K562 (cell line): ENCODE measurements at regions not wholly inside any gene's neighbourhood (a gene's known extent, or its start where the extent isn't known, plus 50 kb on each side); places are given as distances from the start of the nearest gene placed in this dataset.

Experiments used
- ATAC-seq: fragments of 200-7000 bp; cut with Tn5 transposase; 3 replicates; pipeline ENCODE4 v1.9.1; 2020; ENCODE audit warnings: moderate library complexity
- BruUV-seq: library from RNA; stranded (reverse); fragments of 400-500 nt; replicated peaks from 2 replicates; lab custom pipeline; 2021; lab: Mats Ljungman, UMichigan
- CTCF ChIA-PET: fragments of 300-600 bp; formaldehyde crosslinking; extraction: SDS; loops from one replicate; lab custom pipeline; 2021; ENCODE audit warnings: low intra/inter-chr PET ratio; lab: Yijun Ruan, JAX
- POLR2A ChIA-PET: fragments of 300-600, 350-650 bp; sonication (Branson Sonifier 250); formaldehyde crosslinking; extraction: SDS; loops from one replicate; lab custom pipeline; 2021; ENCODE audit warnings: antibody characterized with exemption, inconsistent platforms; lab: Yijun Ruan, JAX
- DNase-seq, 4 experiments: peaks; one replicate each; pipeline versions ENCODE4 v3.0.0 to v3.0.0-alpha.2; 2011 to 2018; ENCODE audit warnings: low spot score in 3 of 4, mixed read lengths in 3 of 4; ENCODE audit errors: extremely low read depth in 1 of 4
- FAIRE-seq: peaks from 2 replicates; lab custom pipeline; 2011; peaks lifted over from hg19 to GRCh38; lab: Jason Lieb, UNC
- H2AFZ ChIP-seq: 2 replicates; pipeline ENCODE4 v1.6.0; 2011; ENCODE audit warnings: low read depth, low read length, control low read depth, inconsistent platforms
- H3K27ac ChIP-seq: fragments of 200-600 bp; 3 replicates; pipeline ENCODE4 v1.8.0; 2011; ENCODE audit warnings: low read depth, mild to moderate bottlenecking, control low read depth, inconsistent platforms, low read length, moderate library complexity, mixed read lengths; ENCODE audit errors: extremely low read depth
- H3K27me3 ChIP-seq, 2 experiments: fragments of 300-600 bp in 1 of 2; 2 replicates in 1 of 2; 3 replicates in 1 of 2; pipeline versions ENCODE4 v1.6.0 to v1.8.0; 2011; ENCODE audit warnings: inconsistent platforms in 2 of 2, low read length in 2 of 2, mild to moderate bottlenecking in 1 of 2, mixed read lengths in 1 of 2, moderate library complexity in 1 of 2; ENCODE audit not compliant: control insufficient read depth in 2 of 2, insufficient read depth in 2 of 2
- H3K36me3 ChIP-seq: fragments of 300-600 bp; 3 replicates; pipeline ENCODE4 v1.8.0; 2011; ENCODE audit warnings: mild to moderate bottlenecking, low read length, inconsistent platforms; ENCODE audit not compliant: control insufficient read depth, insufficient read depth
- H3K4me1 ChIP-seq, 2 experiments: fragments of 200-600 bp in 1 of 2; replicated peaks in 1 of 2; 2 replicates in 1 of 2; 3 replicates in 1 of 2; pipeline versions ENCODE4 v1.5.1 to v1.8.0; 2011; ENCODE audit warnings: inconsistent platforms in 2 of 2, low read length in 2 of 2, mild to moderate bottlenecking in 1 of 2, mixed read lengths in 1 of 2, moderate library complexity in 1 of 2; ENCODE audit not compliant: control insufficient read depth in 2 of 2, insufficient read depth in 2 of 2
- H3K4me2 ChIP-seq: 2 replicates; pipeline ENCODE4 v1.6.1; 2011; ENCODE audit warnings: low read length, control low read depth, inconsistent platforms, mixed read lengths; ENCODE audit not compliant: insufficient read depth
- H3K4me3 ChIP-seq: fragments of 200-600 bp; sonication (generic), shearing (Covaris generic); 2 replicates; pipeline ENCODE4 v1.5.1; 2016; ENCODE audit warnings: control low read depth, inconsistent platforms
- H3K79me2 ChIP-seq: fragments of 200-600 bp; 3 replicates; pipeline ENCODE4 v1.8.0; 2011; ENCODE audit warnings: low read length, inconsistent platforms; ENCODE audit not compliant: control insufficient read depth, insufficient read depth
- H3K9ac ChIP-seq, 2 experiments: 2 replicates each; pipeline versions ENCODE4 v1.6.0 to v1.6.1; 2011; ENCODE audit warnings: low read depth in 2 of 2, low read length in 2 of 2, control low read depth in 1 of 2, inconsistent platforms in 1 of 2, mild to moderate bottlenecking in 1 of 2, mixed read lengths in 1 of 2; ENCODE audit not compliant: insufficient read depth in 1 of 2
- H3K9me1 ChIP-seq: one replicate; pipeline ENCODE4 v1.6.0; 2011; ENCODE audit warnings: inconsistent platforms, mild to moderate bottlenecking, low read length, moderate library complexity; ENCODE audit not compliant: control insufficient read depth, insufficient read depth
- H3K9me3 ChIP-seq: replicated peaks from 2 replicates; pipeline ENCODE4 v1.5.1; 2011; ENCODE audit warnings: low read depth, low read length, inconsistent platforms; ENCODE audit not compliant: control insufficient read depth, insufficient read depth
- H4K20me1 ChIP-seq: replicated peaks from 2 replicates; pipeline ENCODE4 v1.6.1; 2011; ENCODE audit warnings: low read length, inconsistent platforms, mixed read lengths; ENCODE audit not compliant: control insufficient read depth, insufficient read depth
- CREBBP ChIP-seq: IDR thresholded peaks from one replicate; pipeline ENCODE4 v1.6.1; 2012; ENCODE audit warnings: low read depth, mild to moderate bottlenecking, control low read depth, inconsistent platforms, low read length
- FOXM1 ChIP-seq, 2 experiments: fragments of 450-650 bp in 1 of 2; sonication (generic) in 1 of 2; formaldehyde crosslinking in 1 of 2; IDR thresholded peaks; 2 replicates each; pipeline versions ENCODE4 v1.6.1 to v1.9.0; 2017 to 2022; ENCODE audit warnings: low read depth in 2 of 2, mild to moderate bottlenecking in 2 of 2, missing genetic modification reagents in 1 of 2, moderate library complexity in 1 of 2
- GABPB2 ChIP-seq: fragments of 250-450 bp; sonication (Bioruptor Pico); conservative IDR thresholded peaks from 2 replicates; pipeline ENCODE4 v1.5.1; 2021; ENCODE audit warnings: mild to moderate bottlenecking
- HOMEZ ChIP-seq: fragments of 250-450 bp; sonication (Bioruptor Pico); IDR thresholded peaks from 2 replicates; pipeline ENCODE4 v1.4.0; 2020; ENCODE audit warnings: mild to moderate bottlenecking, moderate library complexity
- NFATC3 ChIP-seq: fragments of 450-650 bp; IDR thresholded peaks from 2 replicates; pipeline ENCODE4 v1.6.1; 2017; ENCODE audit warnings: mild to moderate bottlenecking
- NFIC ChIP-seq: fragments of 450-650 bp; IDR thresholded peaks from 2 replicates; pipeline ENCODE4 v1.6.1; 2017; ENCODE audit warnings: mild to moderate bottlenecking, inconsistent platforms
- PURB ChIP-seq: sonication (generic); formaldehyde crosslinking; IDR thresholded peaks from 2 replicates; pipeline ENCODE4 v1.9.0; 2021; ENCODE audit warnings: low read depth, mild to moderate bottlenecking, missing genetic modification reagents
- RBM39 ChIP-seq: fragments of 200-400 bp; formaldehyde crosslinking; optimal IDR thresholded peaks from 2 replicates; pipeline ENCODE3; 2018; ENCODE audit warnings: low read depth, low read length
- RNF2 ChIP-seq: sonication (generic); IDR thresholded peaks from 2 replicates; pipeline ENCODE4 v1.6.1; 2016
- SIRT6 ChIP-seq: IDR thresholded peaks from one replicate; pipeline ENCODE4 v1.6.1; 2012; ENCODE audit warnings: low read depth, mild to moderate bottlenecking, control low read depth, inconsistent platforms, low read length, moderate library complexity
- ZBTB17 ChIP-seq: fragments of 450-650 bp; formaldehyde crosslinking; IDR thresholded peaks from 2 replicates; pipeline ENCODE4 v1.4.0; 2020; ENCODE audit warnings: mild to moderate bottlenecking
- ZNF586 ChIP-seq: fragments of 450-650 bp; formaldehyde crosslinking; conservative IDR thresholded peaks from 2 replicates; pipeline ENCODE4 v1.4.0; 2020; ENCODE audit warnings: mild to moderate bottlenecking, moderate library complexity
- WGBS: fragments of 100-300 bp; shearing (Covaris generic); methylation state at CpG from one replicate; pipeline ENCODE4 v1.1.6; 2016; ENCODE audit warnings: low coverage, mixed read lengths; ENCODE audit not compliant: insufficient coverage; ENCODE audit errors: missing lambda C conversion rate; 5-methylcytosine and 5-hydroxymethylcytosine counted together
- in situ Hi-C: fragments of 300-500 bp; cut with MboI; formaldehyde crosslinking; loops from 4 replicates; pipeline ENCODE4 v1.15.0; 2018; ENCODE audit warnings: inconsistent platforms, mixed read lengths
- intact Hi-C: fragments of 100-400 bp; cut with micrococcal nuclease; formaldehyde crosslinking; loops from 2 replicates; pipeline ENCODE4 v1.14.2; 2022
- TF ChIP-seq, protein P1 (sequence below): fragments of 250-450 bp; sonication (Bioruptor Pico); IDR thresholded peaks from 2 replicates; pipeline ENCODE4 v1.8.0; 2022; ENCODE audit warnings: moderate library complexity, mild to moderate bottlenecking, inconsistent platforms

GRCh38 chr22:49040754-49041467 is 786.8 kb downstream of the BRD1 start:
- Histone ChIP-seq H3K27me3 (peaks cover 0 to 9% of the 10 kb centered on the region in 2 experiments; a peak in 1 of 5 replicates), H2AFZ (no peak overlapping the region), H3K79me2 (no peaks in the 10 kb centered on the region), H4K20me1 (no peaks in the 10 kb centered on the region), H3K27ac (no peak overlapping the region), H3K9me1 (no peaks in the 10 kb centered on the region), H3K4me1 (no peaks in the 10 kb centered on the region), H3K9me3 (no peaks in the 10 kb centered on the region), H3K36me3 (no peaks in the 10 kb centered on the region), H3K4me2 (no peak overlapping the region)
- FAIRE-seq (no peak), ATAC-seq (no peak), DNase-seq (no peak)
- POLR2A ChIA-PET = no interaction called here
- BruUV-seq = no TSS peak
- TF ChIP-seq GABPB2 (no peak), RNF2 (no peak)
- TF ChIP-seq, all 486 proteins: peak for 0
- in situ Hi-C loops (loop anchor here (25.0 kb wide), 1 partner anchor 271 kb away; no protein-coding TSS in a partner anchor), intact Hi-C loops (loop anchor here (10.0 kb wide), 1 partner anchor 684 kb away; no protein-coding TSS in a partner anchor)
- no peak overlapping the region for H3K4me3 ChIP-seq
- WGBS = 3% methylated on average over 13 of the region's 20 CpGs
- H3K9ac ChIP-seq = no peak overlapping the region
- CTCF ChIA-PET = no interaction called here

- CTCF ChIA-PET = no interaction called here
- POLR2A ChIA-PET = interaction anchor here (0.5 kb wide), 1 partner anchor 23 kb away, joined by 4 read pairs; no protein-coding TSS in a partner anchor
- Histone ChIP-seq H4K20me1 (no peaks in the 10 kb centered on the region), H3K27me3 (peaks cover 0 to 9% of the 10 kb centered on the region in 2 experiments; a peak in 1 of 5 replicates), H2AFZ (no peak overlapping the region), H3K36me3 (no peaks in the 10 kb centered on the region), H3K4me1 (no peaks in the 10 kb centered on the region), H3K4me3 (no peak overlapping the region), H3K9me3 (no peaks in the 10 kb centered on the region), H3K9ac (no peak overlapping the region), H3K27ac (no peak overlapping the region), H3K9me1 (no peaks in the 10 kb centered on the region), H3K79me2 (no peaks in the 10 kb centered on the region), H3K4me2 (no peak overlapping the region)
- no TSS peak for BruUV-seq
- TF ChIP-seq FOXM1 (IDR thresholded peaks at IDR 0.05; ENCODE audit: low read depth) (no peak), FOXM1 (CRISPR knock-in tag; IDR thresholded peaks at IDR 0.05; ENCODE audit: low read depth) (no peak), RBM39 (no peak), ZNF586 (CRISPR knock-in tag) (no peak), HOMEZ (no peak), NFATC3 (no peak), ZBTB17 (CRISPR knock-in tag) (no peak), PURB (CRISPR knock-in tag) (no peak), CREBBP (no peak), SIRT6 (no peak), NFIC (no peak)
- TF ChIP-seq, protein P1, sequence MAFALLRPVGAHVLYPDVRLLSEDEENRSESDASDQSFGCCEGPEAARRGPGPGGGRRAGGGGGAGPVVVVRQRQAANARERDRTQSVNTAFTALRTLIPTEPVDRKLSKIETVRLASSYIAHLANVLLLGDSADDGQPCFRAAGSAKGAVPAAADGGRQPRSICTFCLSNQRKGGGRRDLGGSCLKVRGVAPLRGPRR (CRISPR knock-in tag) = no peak
- intact Hi-C loops = loop anchor here (10.0 kb wide), 1 partner anchor 685 kb away; no protein-coding TSS in a partner anchor
- DNase-seq = no peak
- no peak for FAIRE-seq
- WGBS = 2% methylated on average over 8 of the region's 8 CpGs
- ATAC-seq = no peak
- in situ Hi-C loops = loop anchor here (25.0 kb wide), 1 partner anchor 272 kb away; no protein-coding TSS in a partner anchor
Measured at GRCh38 chr22:49040111-49040510, 787.6 kb downstream of the BRD1 start.
